Endothelial cell (in vitro differentiated cells): ENCODE measurements at regions not wholly inside any gene's neighbourhood (a gene's known extent, or its start where the extent isn't known, plus 50 kb on each side); places are given as distances from the start of the nearest gene placed in this dataset.

ENCODE experiments used
- DNase-seq: peaks from one replicate; pipeline ENCODE4 v3.0.0; 2021; ENCODE audit warnings: low spot score
- H3K27ac Mint-ChIP-seq: one replicate; pipeline ENCODE4 v1.8.0; 2021; ENCODE audit warnings: mixed read lengths, inconsistent platforms; ENCODE audit not compliant: unreplicated experiment
- H3K27me3 Mint-ChIP-seq: one replicate; pipeline ENCODE4 v1.8.0; 2021; ENCODE audit warnings: mild to moderate bottlenecking, moderate library complexity, mixed read lengths, inconsistent platforms; ENCODE audit not compliant: unreplicated experiment
- H3K36me3 Mint-ChIP-seq: one replicate; pipeline ENCODE4 v1.8.0; 2021; ENCODE audit warnings: mild to moderate bottlenecking, low read depth, mixed read lengths, inconsistent platforms; ENCODE audit not compliant: unreplicated experiment
- H3K4me1 Mint-ChIP-seq: one replicate; pipeline ENCODE4 v1.8.0; 2021; ENCODE audit warnings: mild to moderate bottlenecking, mixed read lengths, inconsistent platforms; ENCODE audit not compliant: unreplicated experiment
- H3K4me3 Mint-ChIP-seq: one replicate; pipeline ENCODE4 v1.8.0; 2021; ENCODE audit warnings: mild to moderate bottlenecking, mixed read lengths, inconsistent platforms; ENCODE audit not compliant: unreplicated experiment
- H3K9me3 Mint-ChIP-seq: one replicate; pipeline ENCODE4 v1.8.0; 2021; ENCODE audit warnings: mixed read lengths, inconsistent platforms; ENCODE audit not compliant: unreplicated experiment
- CTCF ChIP-seq: fragments of 200-600 bp; sonication (generic); IDR thresholded peaks from one replicate; pipeline ENCODE4 v1.5.0; 2021; ENCODE audit warnings: antibody characterized with exemption; ENCODE audit not compliant: unreplicated experiment

DNA sequence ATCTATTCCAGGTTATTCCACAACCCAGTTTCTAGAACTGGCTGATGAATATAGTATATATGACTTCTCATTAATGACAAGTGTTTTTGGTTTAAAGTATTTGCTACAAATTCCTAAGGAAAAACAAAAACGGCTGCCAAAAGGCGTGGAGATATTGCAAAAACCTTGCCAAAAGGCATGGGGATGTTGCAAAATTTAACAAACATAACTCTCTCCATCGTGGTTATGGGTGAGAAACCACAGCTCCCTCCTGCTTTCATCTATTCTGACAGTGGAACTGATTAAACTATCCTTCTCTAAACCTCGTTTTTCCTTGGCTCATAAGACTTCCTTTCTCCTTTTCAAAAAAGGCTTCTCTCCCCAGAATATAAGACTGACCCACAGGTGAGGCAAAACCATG is 342.0 kb upstream of the PDZRN3 start:
- Mint-ChIP-seq H3K27me3 (no peaks in the 10 kb centered on the region), H3K9me3 (no peaks in the 10 kb centered on the region), H3K36me3 (no peaks in the 10 kb centered on the region), H3K4me1 (peaks cover 3% of the 10 kb centered on the region), H3K4me3 (no peak overlapping the region), H3K27ac (no peak overlapping the region)
- DNase-seq = no peak
- TF ChIP-seq CTCF = no peak

DNA sequence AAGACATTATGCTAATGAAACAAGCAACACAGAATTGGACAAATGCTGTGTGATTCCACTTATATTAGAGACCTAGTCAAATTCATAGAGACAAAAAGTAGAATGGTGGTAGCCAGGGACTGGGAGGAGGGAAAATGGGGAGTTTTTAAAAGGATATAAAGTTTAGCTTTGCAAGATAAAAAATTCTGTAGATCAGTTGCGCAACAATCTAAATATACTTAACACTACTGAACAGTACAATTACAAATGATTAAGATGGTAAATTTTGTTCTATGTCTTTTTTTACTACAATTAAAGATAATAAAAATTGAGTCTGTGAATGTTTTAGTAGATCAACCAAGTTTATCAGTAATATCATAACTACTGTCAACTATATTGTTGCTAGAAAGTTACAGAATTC is 340.1 kb upstream of the PDZRN3 start:
- Mint-ChIP-seq H3K27me3 (no peaks in the 10 kb centered on the region), H3K4me3 (no peak overlapping the region), H3K27ac (no peak overlapping the region), H3K36me3 (no peaks in the 10 kb centered on the region), H3K9me3 (no peaks in the 10 kb centered on the region), H3K4me1 (peaks cover 3% of the 10 kb centered on the region)
- TF ChIP-seq CTCF = no peak
- DNase-seq = no peak

GRCh38 chr3:73955494-73956070 is 330.8 kb upstream of the PDZRN3 start:
- Mint-ChIP-seq H3K4me1 (peaks cover 19% of the 10 kb centered on the region), H3K9me3 (no peaks in the 10 kb centered on the region), H3K27me3 (no peaks in the 10 kb centered on the region), H3K27ac (no peak overlapping the region), H3K4me3 (no peak overlapping the region), H3K36me3 (no peaks in the 10 kb centered on the region)
- DNase-seq = no peak
- TF ChIP-seq CTCF = no peak

DNA sequence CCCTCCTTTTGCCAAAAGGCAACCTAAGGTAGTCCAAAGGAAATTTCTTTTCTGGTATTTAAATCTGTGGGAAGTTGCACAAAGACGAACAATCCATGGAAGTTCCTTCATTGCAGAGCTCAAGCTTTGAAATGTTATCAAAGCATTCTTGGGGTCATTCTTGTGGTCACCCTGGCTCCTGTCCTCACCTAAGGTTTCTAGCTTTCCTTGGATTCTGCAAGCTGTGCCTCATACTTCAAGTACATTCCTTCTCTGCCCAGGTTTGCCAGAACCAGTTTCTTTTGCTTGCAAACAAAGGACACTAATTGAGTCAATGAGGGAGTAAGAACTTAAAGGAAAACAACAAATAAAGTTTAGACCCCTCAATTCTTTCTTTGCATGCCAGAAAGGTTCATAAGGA is 329.8 kb upstream of the PDZRN3 start:
- H3K27ac Mint-ChIP-seq = no peak overlapping the region

GRCh38 chr3:73952781-73953180 is 328.0 kb upstream of the PDZRN3 start:
- H3K27ac Mint-ChIP-seq = no peak overlapping the region
- TF ChIP-seq CTCF = no peak
- peaks cover 19% of the 10 kb centered on the region for H3K4me1 Mint-ChIP-seq
- H3K36me3 Mint-ChIP-seq = no peaks in the 10 kb centered on the region
- DNase-seq = no peak
- H3K4me3 Mint-ChIP-seq = no peak overlapping the region
- H3K27me3 Mint-ChIP-seq = no peaks in the 10 kb centered on the region
- no peaks in the 10 kb centered on the region for H3K9me3 Mint-ChIP-seq

More for the DNA sequence above, 329.8 kb upstream of the PDZRN3 start:
- TF ChIP-seq CTCF = no peak
- Mint-ChIP-seq H3K4me1 (peaks cover 19% of the 10 kb centered on the region), H3K36me3 (no peaks in the 10 kb centered on the region), H3K27me3 (no peaks in the 10 kb centered on the region), H3K4me3 (no peak overlapping the region), H3K9me3 (no peaks in the 10 kb centered on the region)
- DNase-seq = no peak
